ENCODE measurements at regions not wholly inside any gene's neighbourhood (a gene's known extent, or its start where the extent isn't known, plus 50 kb on each side); places are given as distances from the start of the nearest gene placed in this dataset.

GRCh38 chr2:101624706-101625332, 72.7 kb upstream of the MAP4K4 start:
- Histone ChIP-seq H3K4me3 (no peak overlapping the region), H3K27ac (no peak overlapping the region), H3K27me3 (no peaks in the 10 kb centered on the region), H3K9me3 (no peaks in the 10 kb centered on the region), H3K36me3 (no peaks in the 10 kb centered on the region), H3K4me1 (no peaks in the 10 kb centered on the region)
- intact Hi-C loops (cut with DNase I): no loop called here
- TF ChIP-seq CTCF (IDR thresholded peaks at IDR 0.05): no peak
- FAIRE-seq: no peak
- no peak for ATAC-seq
- DNase-seq: no peak
- 89 to 90% methylated on average over 14 of the region's 14 CpGs for WGBS, 2 donors

- Histone ChIP-seq H3K27me3 (no peaks in the 10 kb centered on the region), H3K4me3 (no peak overlapping the region), H3K9me3 (no peaks in the 10 kb centered on the region), H3K4me1 (no peaks in the 10 kb centered on the region), H3K27ac (no peak overlapping the region), H3K36me3 (no peaks in the 10 kb centered on the region)
- DNase-seq (no peak), FAIRE-seq (no peak), ATAC-seq (peak in 2 of 4 donors; percentile 58 to 66)
- WGBS, 2 donors: 83 to 88% methylated on average over 5 of the region's 5 CpGs
- TF ChIP-seq CTCF (IDR thresholded peaks at IDR 0.05): no peak
- intact Hi-C loops (cut with DNase I): no loop called here
Observed at GRCh38 chr2:101623031-101623521, 74.4 kb upstream of the MAP4K4 start.

GRCh38 chr2:101622210-101623030, 75.1 kb upstream of the MAP4K4 start:
- Histone ChIP-seq H3K4me1 (no peaks in the 10 kb centered on the region), H3K4me3 (no peak overlapping the region), H3K27ac (no peak overlapping the region), H3K9me3 (no peaks in the 10 kb centered on the region), H3K36me3 (no peaks in the 10 kb centered on the region), H3K27me3 (no peaks in the 10 kb centered on the region)
- intact Hi-C loops (cut with DNase I): no loop called here
- DNase-seq: no peak
- FAIRE-seq: no peak
- ATAC-seq: no peak
- no peak for TF ChIP-seq CTCF (IDR thresholded peaks at IDR 0.05)
- 74 to 76% methylated on average over 16 of the region's 16 CpGs for WGBS, 2 donors

GRCh38 chr2:101619191-101619591, 78.3 kb upstream of the MAP4K4 start:
- 67 to 68% methylated on average over 10 of the region's 10 CpGs for WGBS, 2 donors
- intact Hi-C loops (cut with DNase I): no loop called here
- Histone ChIP-seq H3K4me1 (no peaks in the 10 kb centered on the region), H3K4me3 (no peak overlapping the region), H3K9me3 (no peaks in the 10 kb centered on the region), H3K36me3 (no peaks in the 10 kb centered on the region), H3K27ac (no peak overlapping the region), H3K27me3 (no peaks in the 10 kb centered on the region)
- DNase-seq (peak in 1 of 6 donors; percentile 32), ATAC-seq (peak in 1 of 4 donors; percentile 12), FAIRE-seq (no peak)
- no peak for TF ChIP-seq CTCF (IDR thresholded peaks at IDR 0.05)

- no peak overlapping the region for H3K4me3 ChIP-seq
- WGBS, 2 donors: 88 to 93% methylated on average over 8 of the region's 8 CpGs
- ATAC-seq (no peak), FAIRE-seq (no peak), DNase-seq (no peak)
- no peak overlapping the region for H3K27ac ChIP-seq
- H3K9me3 ChIP-seq: no peaks in the 10 kb centered on the region
- intact Hi-C loops (cut with DNase I): no loop called here
- H3K27me3 ChIP-seq: no peaks in the 10 kb centered on the region
- H3K4me1 ChIP-seq: no peaks in the 10 kb centered on the region
- no peaks in the 10 kb centered on the region for H3K36me3 ChIP-seq
- no peak for TF ChIP-seq CTCF (IDR thresholded peaks at IDR 0.05)
Observed at GRCh38 chr2:101617796-101618195, 79.7 kb upstream of the MAP4K4 start.
